AG10803 (cell line): ENCODE measurements at regions not wholly inside any gene's neighbourhood (a gene's known extent, or its start where the extent isn't known, plus 50 kb on each side); places are given as distances from the start of the nearest gene placed in this dataset.
A peak's percentile ranks its signal among the peaks of the same experiment; 100 is the strongest.

Experiments
- DNase-seq: peaks from one replicate; pipeline ENCODE4 v3.0.0; 2010; ENCODE audit warnings: low read depth
- H3K4me3 ChIP-seq: 2 replicates; pipeline ENCODE4 v1.5.1; 2011; ENCODE audit warnings: mild to moderate bottlenecking, low read length, control low read depth
- CTCF ChIP-seq: conservative IDR thresholded peaks from 2 replicates; pipeline ENCODE4 v1.5.1; 2011; ENCODE audit warnings: mild to moderate bottlenecking, low read length, control low read depth, inconsistent platforms

DNA sequence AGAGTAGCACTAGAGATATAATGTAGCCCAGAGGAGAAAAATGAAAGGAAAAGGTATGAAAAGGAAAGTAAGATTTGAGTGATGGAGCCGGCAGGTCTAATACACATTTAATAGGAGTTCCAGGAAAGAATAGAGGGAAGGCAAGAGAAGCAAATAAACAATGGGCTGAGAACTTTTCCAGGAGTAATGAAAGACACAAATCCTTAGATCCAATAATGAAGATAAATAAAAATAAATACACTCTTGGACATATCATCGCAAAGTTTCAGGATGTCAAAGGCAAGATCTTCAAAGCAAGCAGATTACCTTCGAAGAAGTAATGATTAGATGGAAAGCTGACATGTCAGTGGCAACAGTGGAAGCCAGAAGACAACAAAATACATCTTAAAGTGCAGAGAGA, 102.0 kb upstream of the YWHAQ start:
- TF ChIP-seq CTCF, result no peak
- no peak overlapping the region for H3K4me3 ChIP-seq
- DNase-seq, result no peak

DNA sequence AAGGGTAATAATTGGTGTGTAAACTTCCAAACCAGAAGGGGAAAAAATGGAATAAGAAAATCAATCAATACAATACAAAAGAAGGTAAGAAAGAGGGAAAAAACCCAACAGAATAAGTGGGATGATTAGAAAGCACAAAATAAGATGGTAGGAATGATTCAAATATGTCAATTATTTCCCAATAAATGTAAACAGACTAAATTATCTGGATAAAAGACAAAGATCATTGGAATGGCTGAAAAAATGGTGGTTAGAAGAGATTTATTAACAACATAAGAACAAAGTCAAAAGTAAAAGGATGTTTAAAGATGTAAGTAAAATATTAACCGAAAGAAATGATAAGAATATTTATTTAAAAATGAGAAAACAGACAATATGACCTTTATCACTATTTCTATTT, 103.5 kb upstream of the YWHAQ start:
- no peak for TF ChIP-seq CTCF
- no peak overlapping the region for H3K4me3 ChIP-seq
- DNase-seq, result no peak

DNA sequence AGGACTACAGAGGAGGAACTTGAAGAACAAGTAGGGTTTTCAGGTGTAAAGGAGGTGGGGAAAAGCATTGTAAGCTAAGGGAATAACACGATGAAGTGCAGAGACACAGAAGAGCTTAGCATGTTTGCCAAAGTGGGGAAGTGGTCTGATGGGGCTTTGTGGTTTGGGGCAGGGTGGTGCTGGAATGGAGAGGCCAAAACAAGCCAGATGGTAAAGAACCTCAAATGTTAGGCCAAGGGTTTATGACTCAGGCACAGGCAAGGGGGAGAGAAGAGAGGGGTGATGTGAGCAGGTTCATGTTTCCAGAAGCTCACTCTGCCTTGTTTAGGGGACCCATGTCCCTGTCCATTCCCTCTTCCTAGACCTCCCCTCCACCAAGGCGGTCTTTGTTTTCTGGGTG, 104.5 kb upstream of the YWHAQ start:
- TF ChIP-seq CTCF, result no peak
- DNase-seq, result no peak
- H3K4me3 ChIP-seq, result no peak overlapping the region

- no peak for TF ChIP-seq CTCF
- H3K4me3 ChIP-seq, result no peak overlapping the region
- no peak for DNase-seq
Observed at GRCh38 chr2:9736021-9736420, 105.2 kb upstream of the YWHAQ start.

DNA sequence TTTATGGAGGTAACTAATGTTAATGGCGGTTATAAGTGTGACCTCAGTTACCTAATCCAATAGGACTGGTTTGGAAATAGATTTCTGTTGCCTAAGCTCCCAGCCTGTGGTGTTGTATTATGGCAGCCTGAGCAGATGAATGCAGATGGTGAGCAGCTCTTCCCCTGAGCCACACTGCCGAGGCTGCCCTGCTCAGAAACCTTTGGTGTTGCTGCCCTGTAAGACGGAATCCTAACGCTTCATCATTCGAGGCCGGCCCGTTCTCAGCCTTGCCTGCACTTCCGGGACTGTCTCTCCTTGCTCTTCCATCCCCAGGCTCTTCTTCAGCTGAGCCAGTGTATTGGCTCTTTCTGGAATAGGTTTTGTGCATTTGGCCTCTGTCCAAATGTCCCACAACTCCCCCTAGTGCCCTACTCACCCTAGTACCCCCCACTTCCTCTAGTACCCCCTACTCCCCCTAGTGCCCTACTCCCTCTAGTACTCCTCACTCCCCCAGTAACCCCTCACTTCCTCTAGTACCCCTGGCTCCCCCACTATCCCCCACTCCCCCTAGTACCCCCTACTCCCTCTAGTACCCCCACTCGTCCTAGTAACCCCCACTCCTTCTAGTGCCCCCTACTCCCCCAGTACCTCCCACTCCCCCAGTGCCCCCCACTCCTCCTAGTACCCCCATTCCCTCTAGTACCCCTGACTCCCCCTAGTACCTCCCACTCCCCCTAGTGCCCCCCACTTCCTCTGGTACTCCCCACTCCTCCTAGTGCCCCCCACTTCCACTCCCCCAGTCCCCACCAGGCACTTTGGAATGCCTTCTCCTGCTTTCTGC, 106.0 kb upstream of the TAF1B start:
- 0 out of 2 replicates have a peak, but pooled peaks have one; percentile 3 for TF ChIP-seq CTCF

GRCh38 chr2:9738062-9738461, 105.2 kb upstream of the TAF1B start:
- DNase-seq, result no peak
- no peak overlapping the region for H3K4me3 ChIP-seq
- no peak for TF ChIP-seq CTCF

More for the DNA sequence above, 106.0 kb upstream of the TAF1B start:
- no peak overlapping the region for H3K4me3 ChIP-seq
- peak; percentile 21 for DNase-seq
